H7 (cell line): ENCODE measurements at regions not wholly inside any gene's neighbourhood (a gene's known extent, or its start where the extent isn't known, plus 50 kb on each side); places are given as distances from the start of the nearest gene placed in this dataset.
A peak's percentile ranks its signal among the peaks of the same experiment; 100 is the strongest.

ENCODE experiments used
- DNase-seq: peaks from one replicate; pipeline ENCODE4 v3.0.0; 2012
- H3K27me3 ChIP-seq: 2 replicates; pipeline ENCODE4 v1.6.0; 2011; ENCODE audit warnings: mild to moderate bottlenecking, low read length; ENCODE audit not compliant: control insufficient read depth, insufficient read depth
- H3K36me3 ChIP-seq: replicated peaks from 2 replicates; pipeline ENCODE4 v1.5.1; 2011; ENCODE audit warnings: low read length; ENCODE audit not compliant: control insufficient read depth, insufficient read depth
- H3K4me3 ChIP-seq: 2 replicates; pipeline ENCODE4 v1.5.1; 2011; ENCODE audit warnings: low read depth, mild to moderate bottlenecking, control low read depth, low read length, moderate library complexity; ENCODE audit not compliant: insufficient read depth

GRCh38 chr5:68884144-68884754 lies 209.6 kb upstream of the SLC30A5 start:
- DNase-seq, result no peak
- H3K4me3 ChIP-seq, result no peak overlapping the region
- H3K27me3 ChIP-seq, result no peaks in the 10 kb centered on the region
- H3K36me3 ChIP-seq, result no peaks in the 10 kb centered on the region

GRCh38 chr5:68884883-68885282 lies 208.9 kb upstream of the SLC30A5 start:
- Histone ChIP-seq H3K4me3 (no peak overlapping the region), H3K36me3 (no peaks in the 10 kb centered on the region), H3K27me3 (no peaks in the 10 kb centered on the region)
- peak; percentile 26 for DNase-seq

GRCh38 chr5:68886814-68887213 lies 207.0 kb upstream of the SLC30A5 start:
- H3K4me3 ChIP-seq, result no peak overlapping the region
- DNase-seq, result no peak
- no peaks in the 10 kb centered on the region for H3K27me3 ChIP-seq
- H3K36me3 ChIP-seq, result no peaks in the 10 kb centered on the region

GRCh38 chr5:68891718-68892117 lies 202.1 kb upstream of the SLC30A5 start:
- Histone ChIP-seq H3K4me3 (no peak overlapping the region), H3K36me3 (no peaks in the 10 kb centered on the region), H3K27me3 (no peaks in the 10 kb centered on the region)
- no peak for DNase-seq

- no peaks in the 10 kb centered on the region for H3K27me3 ChIP-seq
- no peak overlapping the region for H3K4me3 ChIP-seq
- DNase-seq, result no peak
- H3K36me3 ChIP-seq, result no peaks in the 10 kb centered on the region
Measured at GRCh38 chr5:68894673-68895072, 199.1 kb upstream of the SLC30A5 start.

- no peak overlapping the region for H3K4me3 ChIP-seq
- no peaks in the 10 kb centered on the region for H3K27me3 ChIP-seq
- DNase-seq, result no peak
- H3K36me3 ChIP-seq, result no peaks in the 10 kb centered on the region
Measured at GRCh38 chr5:68898951-68899471, 194.8 kb upstream of the SLC30A5 start.

- Histone ChIP-seq H3K36me3 (no peaks in the 10 kb centered on the region), H3K4me3 (no peak overlapping the region), H3K27me3 (no peaks in the 10 kb centered on the region)
- DNase-seq, result no peak
Measured at GRCh38 chr5:68911840-68912690, 181.7 kb upstream of the SLC30A5 start.

GRCh38 chr5:68915079-68915478 lies 178.7 kb upstream of the SLC30A5 start:
- no peak for DNase-seq
- no peaks in the 10 kb centered on the region for H3K27me3 ChIP-seq
- H3K4me3 ChIP-seq, result no peak overlapping the region

GRCh38 chr5:68918306-68918705 lies 175.5 kb upstream of the SLC30A5 start:
- Histone ChIP-seq H3K27me3 (no peaks in the 10 kb centered on the region), H3K36me3 (no peaks in the 10 kb centered on the region)
- no peak for DNase-seq

More at GRCh38 chr5:68915079-68915478, 178.7 kb upstream of the SLC30A5 start:
- H3K36me3 ChIP-seq, result no peaks in the 10 kb centered on the region

GRCh38 chr5:68919988-68920490 lies 173.8 kb upstream of the SLC30A5 start:
- Histone ChIP-seq H3K27me3 (no peaks in the 10 kb centered on the region), H3K4me3 (no peak overlapping the region), H3K36me3 (no peaks in the 10 kb centered on the region)
- no peak for DNase-seq

More at GRCh38 chr5:68918306-68918705, 175.5 kb upstream of the SLC30A5 start:
- no peak overlapping the region for H3K4me3 ChIP-seq

- Histone ChIP-seq H3K27me3 (no peaks in the 10 kb centered on the region), H3K36me3 (no peaks in the 10 kb centered on the region)
Measured at GRCh38 chr5:68920888-68921287, 172.9 kb upstream of the SLC30A5 start.

GRCh38 chr5:68922172-68922987 lies 171.4 kb upstream of the SLC30A5 start:
- Histone ChIP-seq H3K4me3 (no peak overlapping the region), H3K36me3 (no peaks in the 10 kb centered on the region), H3K27me3 (no peaks in the 10 kb centered on the region)
- peak; percentile 51 for DNase-seq

More at GRCh38 chr5:68920888-68921287, 172.9 kb upstream of the SLC30A5 start:
- DNase-seq, result no peak
- H3K4me3 ChIP-seq, result no peak overlapping the region

- DNase-seq, result no peak
- H3K27me3 ChIP-seq, result no peaks in the 10 kb centered on the region
- no peaks in the 10 kb centered on the region for H3K36me3 ChIP-seq
- H3K4me3 ChIP-seq, result no peak overlapping the region
Measured at GRCh38 chr5:68924481-68925145, 169.2 kb upstream of the SLC30A5 start.
